Peyer's patch (tissue), 4 donors: ENCODE measurements at regions not wholly inside any gene's neighbourhood (a gene's known extent, or its start where the extent isn't known, plus 50 kb on each side); places are given as distances from the start of the nearest gene placed in this dataset.

ENCODE experiments used
- DNase-seq, 3 donors: peaks; one replicate each; pipeline ENCODE4 v3.0.0-alpha.2; 2017 to 2019
- H3K27ac ChIP-seq, 4 donors: fragments of 200-600 bp; sonication (generic); one replicate each; pipeline ENCODE4 v1.5.1; 2016 to 2019
- H3K27me3 ChIP-seq, 2 donors: fragments of 200-600 bp; sonication (generic); one replicate each; pipeline ENCODE4 v1.5.1; 2019
- H3K36me3 ChIP-seq, 3 donors: fragments of 200-600 bp; sonication (generic); one replicate each; pipeline ENCODE4 v1.5.1; 2016 to 2019
- H3K4me1 ChIP-seq, 4 donors: fragments of 200-600 bp; sonication (generic); one replicate each; pipeline ENCODE4 v1.5.1; 2016 to 2019
- H3K4me3 ChIP-seq, 4 donors: fragments of 200-600 bp; sonication (generic); 1 replicate in 3 of 4; 2 replicates in 1 of 4; pipeline ENCODE4 v1.5.1; 2016 to 2019; ENCODE audit warnings: mild to moderate bottlenecking in 1 of 4
- H3K9me3 ChIP-seq, 4 donors: fragments of 200-600 bp; sonication (generic); one replicate each; pipeline ENCODE4 v1.5.1; 2016 to 2019; ENCODE audit warnings: mild to moderate bottlenecking in 1 of 4
- POLR2A ChIP-seq, 2 donors: fragments of 450-650 bp; IDR thresholded peaks; one replicate each; pipeline ENCODE4 v1.5.1; 2017; ENCODE audit warnings: antibody characterized with exemption in 2 of 2, mild to moderate bottlenecking in 2 of 2, moderate library complexity in 2 of 2
- TF ChIP-seq, protein P1 (sequence below), 6 experiments: fragments of 450-650 bp in 4 of 6; fragments of 200-600 bp in 2 of 6; sonication (generic) in 1 of 6; IDR thresholded peaks; one replicate each; pipeline ENCODE4 v1.5.1; 2017 to 2019; ENCODE audit warnings: antibody characterized with exemption in 6 of 6, mild to moderate bottlenecking in 3 of 6, moderate library complexity in 1 of 6

DNA sequence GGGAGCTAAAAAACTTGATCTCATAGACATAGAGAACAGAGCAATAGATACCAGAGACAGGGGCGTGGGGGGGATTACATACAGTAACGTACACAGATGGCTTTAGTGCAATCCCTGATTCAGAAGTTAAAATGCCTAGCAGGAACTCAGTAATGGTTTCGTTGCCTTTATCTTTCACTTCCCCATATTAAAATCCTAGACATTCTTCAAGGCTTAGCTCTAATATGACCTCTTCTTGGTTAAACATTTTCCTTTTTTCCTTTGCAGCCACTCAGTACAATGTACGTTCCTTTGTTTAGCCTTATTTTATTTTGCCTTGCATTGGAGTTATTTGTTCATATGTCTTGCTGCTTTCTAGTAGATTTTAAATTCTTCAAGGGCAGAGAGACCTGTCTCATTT lies 104.9 kb downstream of the C11orf87 start:
- Histone ChIP-seq H3K4me3 (no peak overlapping the region), H3K36me3 (no peaks in the 10 kb centered on the region), H3K4me1 (no peaks in the 10 kb centered on the region), H3K27me3 (no peaks in the 10 kb centered on the region), H3K9me3 (no peaks in the 10 kb centered on the region), H3K27ac (no peak overlapping the region)
- DNase-seq, result no peak
- TF ChIP-seq POLR2A (IDR thresholded peaks at IDR 0.05), result no peak
- TF ChIP-seq, protein P1, sequence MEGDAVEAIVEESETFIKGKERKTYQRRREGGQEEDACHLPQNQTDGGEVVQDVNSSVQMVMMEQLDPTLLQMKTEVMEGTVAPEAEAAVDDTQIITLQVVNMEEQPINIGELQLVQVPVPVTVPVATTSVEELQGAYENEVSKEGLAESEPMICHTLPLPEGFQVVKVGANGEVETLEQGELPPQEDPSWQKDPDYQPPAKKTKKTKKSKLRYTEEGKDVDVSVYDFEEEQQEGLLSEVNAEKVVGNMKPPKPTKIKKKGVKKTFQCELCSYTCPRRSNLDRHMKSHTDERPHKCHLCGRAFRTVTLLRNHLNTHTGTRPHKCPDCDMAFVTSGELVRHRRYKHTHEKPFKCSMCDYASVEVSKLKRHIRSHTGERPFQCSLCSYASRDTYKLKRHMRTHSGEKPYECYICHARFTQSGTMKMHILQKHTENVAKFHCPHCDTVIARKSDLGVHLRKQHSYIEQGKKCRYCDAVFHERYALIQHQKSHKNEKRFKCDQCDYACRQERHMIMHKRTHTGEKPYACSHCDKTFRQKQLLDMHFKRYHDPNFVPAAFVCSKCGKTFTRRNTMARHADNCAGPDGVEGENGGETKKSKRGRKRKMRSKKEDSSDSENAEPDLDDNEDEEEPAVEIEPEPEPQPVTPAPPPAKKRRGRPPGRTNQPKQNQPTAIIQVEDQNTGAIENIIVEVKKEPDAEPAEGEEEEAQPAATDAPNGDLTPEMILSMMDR (IDR thresholded peaks at IDR 0.05), result no peak

DNA sequence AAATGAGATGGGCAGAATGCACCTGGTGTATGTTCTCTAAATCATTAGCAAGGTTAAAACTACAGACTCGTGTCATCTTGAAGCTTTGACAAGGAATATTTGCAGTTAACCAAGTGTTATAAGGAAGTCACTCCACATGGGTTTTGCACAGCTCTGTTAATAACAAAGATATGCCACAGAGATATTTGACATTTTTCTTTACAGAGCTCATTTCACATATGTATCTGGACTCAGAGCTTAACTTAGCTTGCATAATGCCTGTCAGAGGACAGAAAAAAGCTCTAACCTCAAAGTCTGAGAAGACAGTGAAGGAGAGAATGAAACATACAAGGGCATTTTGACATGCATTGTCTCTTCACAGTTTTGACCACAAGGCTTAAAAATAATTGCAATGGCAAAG lies 105.5 kb downstream of the C11orf87 start:
- TF ChIP-seq POLR2A (IDR thresholded peaks at IDR 0.05), result no peak
- TF ChIP-seq, protein P1 (IDR thresholded peaks at IDR 0.05), result no peak
- H3K27ac ChIP-seq, result no peak overlapping the region
- no peak overlapping the region for H3K4me3 ChIP-seq
- no peaks in the 10 kb centered on the region for H3K4me1 ChIP-seq
- H3K27me3 ChIP-seq, result no peaks in the 10 kb centered on the region
- no peaks in the 10 kb centered on the region for H3K9me3 ChIP-seq
- H3K36me3 ChIP-seq, result no peaks in the 10 kb centered on the region
- no peak for DNase-seq

DNA sequence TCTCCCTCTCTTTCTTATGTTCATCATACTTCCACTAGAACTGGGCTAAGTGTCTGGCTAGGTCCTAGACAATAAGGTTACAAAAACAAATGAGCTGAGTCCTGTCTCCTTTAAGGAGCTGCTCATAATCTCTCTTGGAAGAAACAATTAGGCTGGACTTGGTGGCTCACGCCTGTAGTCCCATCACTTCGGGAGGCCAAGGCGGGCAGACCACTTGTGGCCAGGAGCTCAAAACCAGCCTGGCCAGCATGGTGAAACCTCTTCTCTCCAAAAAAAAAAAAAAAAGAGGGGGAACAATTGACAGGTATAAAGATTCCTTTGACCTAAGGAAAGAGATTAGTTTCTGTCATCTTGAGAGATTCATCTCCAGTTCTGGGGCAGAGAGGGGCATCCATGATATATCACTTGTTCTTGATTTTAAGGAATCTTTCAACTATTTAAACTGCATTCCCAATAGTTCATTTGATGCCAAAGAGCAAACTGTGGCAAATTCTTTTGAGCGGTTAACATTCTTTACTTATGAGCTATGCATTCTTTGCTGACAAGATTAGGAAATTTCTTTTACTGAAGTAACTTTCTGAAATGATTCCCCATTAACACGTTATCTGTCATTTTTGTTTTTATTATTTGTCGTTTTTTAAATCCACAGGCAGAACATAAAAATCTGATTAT lies 125.5 kb downstream of the C11orf87 start:
- TF ChIP-seq, protein P1 (IDR thresholded peaks at IDR 0.05), result no peak
- TF ChIP-seq POLR2A (IDR thresholded peaks at IDR 0.05), result no peak
- Histone ChIP-seq H3K9me3 (no peaks in the 10 kb centered on the region), H3K27me3 (no peaks in the 10 kb centered on the region), H3K36me3 (no peaks in the 10 kb centered on the region), H3K4me1 (no peaks in the 10 kb centered on the region), H3K27ac (no peak overlapping the region), H3K4me3 (no peak overlapping the region)
- DNase-seq, result no peak

DNA sequence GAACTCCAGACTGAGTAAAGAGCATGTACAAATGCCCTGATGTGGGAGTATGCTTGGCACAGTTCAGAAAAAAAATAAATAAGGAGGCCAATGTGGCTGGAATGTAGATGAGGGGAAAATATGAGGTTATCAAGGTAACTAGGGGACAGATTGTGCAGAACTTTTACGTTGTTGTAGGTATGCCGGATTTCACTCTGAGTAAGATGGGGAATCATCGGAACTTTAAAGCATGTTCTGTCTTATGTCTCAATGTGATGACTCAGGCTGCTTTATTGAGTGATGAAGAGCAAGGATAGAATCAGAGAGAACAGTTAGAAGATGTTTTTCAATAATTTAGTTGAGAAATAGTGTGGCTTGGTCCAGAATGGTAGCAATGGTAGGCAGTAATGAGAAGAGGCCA lies 130.4 kb downstream of the C11orf87 start:
- Histone ChIP-seq H3K27ac (no peak overlapping the region), H3K27me3 (no peaks in the 10 kb centered on the region), H3K4me3 (no peak overlapping the region), H3K9me3 (no peaks in the 10 kb centered on the region), H3K36me3 (no peaks in the 10 kb centered on the region), H3K4me1 (no peaks in the 10 kb centered on the region)
- DNase-seq, result no peak
- TF ChIP-seq POLR2A (IDR thresholded peaks at IDR 0.05), result no peak
- TF ChIP-seq, protein P1 (IDR thresholded peaks at IDR 0.05), result no peak

DNA sequence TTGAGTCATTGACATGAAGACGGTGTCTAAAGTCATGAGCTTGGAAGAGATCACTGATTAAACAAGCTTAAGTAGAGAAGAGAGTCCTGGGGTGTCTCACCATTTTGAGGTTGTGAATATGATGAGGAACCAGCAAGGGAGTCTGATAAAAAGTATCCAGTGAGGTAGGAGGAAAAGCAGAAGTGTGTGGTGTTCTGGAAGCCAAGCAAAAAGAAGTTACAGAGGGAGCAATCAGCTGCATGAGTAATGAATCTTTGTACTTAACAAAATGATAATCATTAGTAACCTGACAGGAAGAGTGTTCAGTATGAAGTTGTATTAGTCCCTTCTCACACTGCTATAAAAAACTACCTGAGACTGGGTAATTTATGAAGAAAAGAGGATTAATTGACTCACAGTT lies 131.3 kb downstream of the C11orf87 start:
- Histone ChIP-seq H3K9me3 (no peaks in the 10 kb centered on the region), H3K4me3 (no peak overlapping the region), H3K4me1 (no peaks in the 10 kb centered on the region), H3K27ac (no peak overlapping the region), H3K27me3 (no peaks in the 10 kb centered on the region), H3K36me3 (no peaks in the 10 kb centered on the region)
- no peak for TF ChIP-seq POLR2A (IDR thresholded peaks at IDR 0.05)
- TF ChIP-seq, protein P1 (IDR thresholded peaks at IDR 0.05), result no peak
- no peak for DNase-seq

DNA sequence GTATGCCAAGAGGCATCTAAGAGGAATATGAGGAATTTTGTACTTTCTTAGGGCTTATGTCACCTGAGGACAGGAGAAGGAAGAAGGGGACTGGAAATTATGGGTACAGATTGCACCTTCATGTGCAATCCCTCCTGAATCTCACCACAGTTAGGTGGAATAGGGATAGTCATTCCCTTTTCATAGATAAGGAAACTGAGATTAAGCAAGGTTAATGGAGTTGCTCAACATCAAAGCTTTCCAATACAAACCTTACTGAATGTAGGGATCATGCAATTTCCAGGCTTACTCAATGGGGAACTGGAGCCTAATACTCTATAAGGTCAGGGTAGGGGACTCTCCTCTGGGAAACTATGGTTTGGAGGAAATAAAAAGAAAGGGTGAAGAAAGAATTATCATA lies 133.0 kb downstream of the C11orf87 start:
- Histone ChIP-seq H3K36me3 (no peaks in the 10 kb centered on the region), H3K27me3 (no peaks in the 10 kb centered on the region), H3K27ac (no peak overlapping the region), H3K4me3 (no peak overlapping the region), H3K4me1 (no peaks in the 10 kb centered on the region), H3K9me3 (no peaks in the 10 kb centered on the region)
- no peak for TF ChIP-seq POLR2A (IDR thresholded peaks at IDR 0.05)
- TF ChIP-seq, protein P1 (IDR thresholded peaks at IDR 0.05), result no peak
- no peak for DNase-seq
